Liver (tissue), 8 donors: ENCODE measurements at regions not wholly inside any gene's neighbourhood (a gene's known extent, or its start where the extent isn't known, plus 50 kb on each side); places are given as distances from the start of the nearest gene placed in this dataset.

Experiments used
- DNase-seq: peaks from one replicate; pipeline ENCODE4 v3.0.0-alpha.2; 2017; ENCODE audit warnings: low spot score
- H3K27ac ChIP-seq, 2 donors: one replicate each; pipeline ENCODE4 v1.7.0; 2013; ENCODE audit warnings: inconsistent platforms in 2 of 2, low read length in 2 of 2, control low read depth in 1 of 2, low read depth in 1 of 2, mild to moderate bottlenecking in 1 of 2
- H3K27me3 ChIP-seq, 4 donors: one replicate each; pipeline versions ENCODE4 v1.6.1 to v1.7.0; 2013; ENCODE audit warnings: low read length in 3 of 4, inconsistent platforms in 1 of 4, mild to moderate bottlenecking in 1 of 4, moderate library complexity in 1 of 4; ENCODE audit not compliant: control insufficient read depth in 4 of 4, insufficient read depth in 4 of 4
- H3K36me3 ChIP-seq, 4 donors: one replicate each; pipeline versions ENCODE4 v1.6.1 to v1.7.0; 2013; ENCODE audit warnings: low read length in 3 of 4, mild to moderate bottlenecking in 3 of 4, low read depth in 1 of 4, moderate library complexity in 1 of 4; ENCODE audit not compliant: control insufficient read depth in 4 of 4, insufficient read depth in 3 of 4
- H3K4me1 ChIP-seq, 4 donors: one replicate each; pipeline versions ENCODE4 v1.6.1 to v1.7.0; 2013; ENCODE audit warnings: low read length in 3 of 4, mild to moderate bottlenecking in 3 of 4, moderate library complexity in 1 of 4; ENCODE audit not compliant: control insufficient read depth in 4 of 4, insufficient read depth in 4 of 4
- H3K4me3 ChIP-seq, 3 donors: one replicate each; pipeline versions ENCODE4 v1.6.1 to v1.7.0; 2013; ENCODE audit warnings: low read length in 3 of 3, control low read depth in 1 of 3, low read depth in 1 of 3, mild to moderate bottlenecking in 1 of 3
- H3K9ac ChIP-seq, 2 donors: one replicate each; pipeline ENCODE4 v1.7.0; 2013; ENCODE audit warnings: low read length in 2 of 2, mild to moderate bottlenecking in 2 of 2, moderate library complexity in 2 of 2, control low read depth in 1 of 2, low read depth in 1 of 2
- H3K9me3 ChIP-seq, 4 donors: one replicate each; pipeline versions ENCODE4 v1.6.1 to v1.7.0; 2013; ENCODE audit warnings: low read length in 3 of 4; ENCODE audit not compliant: control insufficient read depth in 4 of 4
- ATF3 ChIP-seq: IDR thresholded peaks from 2 replicates; pipeline ENCODE4 v1.6.1; 2016; ENCODE audit warnings: antibody characterized with exemption
- CTCF ChIP-seq: fragments of 150-350 bp; IDR thresholded peaks from 2 replicates; pipeline ENCODE4 v1.5.1; 2017; ENCODE audit warnings: improper control_type of control experiment, low read depth, low read length; ENCODE audit not compliant: missing input control
- EGR1 ChIP-seq, 2 donors: IDR thresholded peaks; 2 replicates each; pipeline ENCODE4 v1.6.1; 2016 to 2018; ENCODE audit warnings: antibody characterized with exemption in 2 of 2, low read depth in 2 of 2
- FOXA1 ChIP-seq: IDR thresholded peaks from 2 replicates; pipeline ENCODE4 v1.6.1; 2016; ENCODE audit warnings: antibody characterized with exemption
- FOXA2 ChIP-seq: IDR thresholded peaks from 2 replicates; pipeline ENCODE4 v1.6.1; 2016; ENCODE audit warnings: antibody characterized with exemption
- GABPA ChIP-seq, 2 donors: IDR thresholded peaks in 1 of 2; conservative IDR thresholded peaks in 1 of 2; 2 replicates each; pipeline ENCODE4 v1.6.1; 2016; ENCODE audit warnings: antibody characterized with exemption in 2 of 2, mild to moderate bottlenecking in 1 of 2, moderate library complexity in 1 of 2
- HNF4A ChIP-seq, 2 donors: conservative IDR thresholded peaks; 2 replicates each; pipeline ENCODE4 v1.6.1; 2016; ENCODE audit warnings: antibody characterized with exemption in 2 of 2, mild to moderate bottlenecking in 2 of 2
- HNF4G ChIP-seq: IDR thresholded peaks from 2 replicates; pipeline ENCODE4 v1.6.1; 2016; ENCODE audit warnings: antibody characterized with exemption
- JUND ChIP-seq, 2 donors: IDR thresholded peaks; 2 replicates each; pipeline ENCODE4 v1.6.1; 2016; ENCODE audit warnings: antibody characterized with exemption in 2 of 2
- MAX ChIP-seq: IDR thresholded peaks from 2 replicates; pipeline ENCODE4 v1.6.1; 2016; ENCODE audit warnings: antibody characterized with exemption
- NR2F2 ChIP-seq: IDR thresholded peaks from 2 replicates; pipeline ENCODE4 v1.6.1; 2016; ENCODE audit warnings: antibody characterized with exemption
- RAD21 ChIP-seq, 2 donors: IDR thresholded peaks; 2 replicates each; pipeline ENCODE4 v1.6.1; 2016; ENCODE audit warnings: antibody characterized with exemption in 2 of 2, mild to moderate bottlenecking in 2 of 2
- REST ChIP-seq: IDR thresholded peaks from 2 replicates; pipeline ENCODE4 v1.6.1; 2016; ENCODE audit warnings: antibody characterized with exemption, mild to moderate bottlenecking
- RXRA ChIP-seq, 2 donors: IDR thresholded peaks; 2 replicates each; pipeline ENCODE4 v1.6.1; 2017 to 2018; ENCODE audit warnings: antibody characterized with exemption in 2 of 2, mild to moderate bottlenecking in 1 of 2
- SP1 ChIP-seq: IDR thresholded peaks from 2 replicates; pipeline ENCODE4 v1.6.1; 2018; ENCODE audit warnings: antibody characterized with exemption, mild to moderate bottlenecking
- TAF1 ChIP-seq: conservative IDR thresholded peaks from 2 replicates; pipeline ENCODE4 v1.6.1; 2016; ENCODE audit warnings: antibody characterized with exemption, mild to moderate bottlenecking
- YY1 ChIP-seq: IDR thresholded peaks from 2 replicates; pipeline ENCODE4 v1.6.1; 2016; ENCODE audit warnings: antibody characterized with exemption, mild to moderate bottlenecking
- ZBTB33 ChIP-seq: IDR thresholded peaks from 2 replicates; pipeline ENCODE4 v1.6.1; 2016; ENCODE audit warnings: antibody characterized with exemption
- WGBS: extraction: QIAGEN DNeasy Blood & Tissue Kit; methylation state at CpG from one replicate; pipeline ENCODE4 v1.1.7; 2013; 5-methylcytosine and 5-hydroxymethylcytosine counted together
- donor health status: healthy.
- donor health status: healthy.
- donor health status: healthy.
- donor health status: healthy.
- donor health status: healthy.

- Histone ChIP-seq H3K9me3 (no peaks in the 10 kb centered on the region), H3K36me3 (no peaks in the 10 kb centered on the region), H3K9ac (no peak overlapping the region), H3K4me3 (no peak overlapping the region), H3K4me1 (peaks cover 0 to 3% (median 0%) of the 10 kb centered on the region in 4 donors), H3K27ac (no peak overlapping the region), H3K27me3 (no peaks in the 10 kb centered on the region)
- WGBS: 96% methylated on average over 3 of the region's 3 CpGs
- TF ChIP-seq ZBTB33 (no peak), FOXA1 (no peak), YY1 (no peak), REST (no peak), ATF3 (no peak), JUND (IDR thresholded peaks at IDR 0.05) (no peak), GABPA (IDR thresholded peaks at IDR 0.05 in 1 of 2, conservative IDR thresholded peaks at IDR 0.05 in 1 of 2) (no peak), RXRA (IDR thresholded peaks at IDR 0.05) (no peak), HNF4A (conservative IDR thresholded peaks at IDR 0.05) (no peak), NR2F2 (no peak), RAD21 (IDR thresholded peaks at IDR 0.05) (no peak), TAF1 (no peak), FOXA2 (no peak), CTCF (no peak), MAX (no peak), EGR1 (IDR thresholded peaks at IDR 0.05; ENCODE audit: low read depth in 2 of 2) (no peak), SP1 (no peak), HNF4G (no peak)
- no peak for DNase-seq
These were observed 60.1 kb upstream of the PPP2R2D start for GRCh38 chr10:131840788-131841118.
